ENCODE measurements at regions not wholly inside any gene's neighbourhood (a gene's known extent, or its start where the extent isn't known, plus 50 kb on each side); places are given as distances from the start of the nearest gene placed in this dataset.

DNA sequence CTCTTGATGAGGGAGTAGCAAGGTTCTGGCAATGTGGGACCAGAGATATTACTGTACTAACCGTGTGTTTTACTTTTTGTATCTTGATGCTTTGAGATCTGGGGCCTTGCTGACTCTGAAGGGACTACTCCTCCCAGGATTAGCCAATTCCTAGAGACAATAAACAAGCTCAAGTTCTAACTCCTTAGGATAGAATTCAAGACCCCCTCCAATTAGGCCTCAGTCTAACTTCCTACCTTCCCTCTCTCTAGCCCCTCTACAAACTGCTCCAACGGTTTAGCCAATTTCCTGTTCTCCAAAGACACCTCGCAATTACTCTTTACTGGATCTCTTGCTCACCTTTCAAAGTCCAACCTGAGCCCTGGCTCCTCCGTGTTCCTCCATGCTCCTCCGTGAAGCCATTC, 158.7 kb upstream of the JARID2 start:
- no peak overlapping the region for H3K27ac ChIP-seq
- no peaks in the 10 kb centered on the region for H3K27me3 ChIP-seq
- intact Hi-C loops (cut with DNase I; ENCODE audit: low total_unique reads) (no loop called here), in situ Hi-C loops (cut with MboI; ENCODE audit: low pct_ligation_motif_present in 1 of 4, low pct_unique_long_range_greater_than_20kb in 1 of 4, low sequenced_read_pairs in 3 of 4) (no loop called here)
- TF ChIP-seq POLR2A (IDR thresholded peaks at IDR 0.05): no peak
- no peak for TF ChIP-seq EP300 (IDR thresholded peaks at IDR 0.05; ENCODE audit: low read depth)
- TF ChIP-seq POLR2AphosphoS5 (IDR thresholded peaks at IDR 0.05): no peak
- no peak for TF ChIP-seq CTCF (IDR thresholded peaks at IDR 0.05)
- no peak for DNase-seq
- no peaks in the 10 kb centered on the region for H3K36me3 ChIP-seq
- 81 to 88% methylated on average over 3 to 5 of the region's 5 CpGs for WGBS, 2 donors (ENCODE audit: low coverage in 1 of 2)
- H3K9me3 ChIP-seq: no peaks in the 10 kb centered on the region
- H3K4me1 ChIP-seq: peaks cover 0 to 17% (median 3%) of the 10 kb centered on the region in 4 donors
- H3K4me3 ChIP-seq: no peak overlapping the region

GRCh38 chr6:15088904-15089568, 156.8 kb upstream of the JARID2 start:
- Histone ChIP-seq H3K27ac (no peak overlapping the region), H3K4me3 (no peak overlapping the region), H3K36me3 (no peaks in the 10 kb centered on the region), H3K4me1 (peaks cover 0 to 17% (median 3%) of the 10 kb centered on the region in 4 donors), H3K27me3 (no peaks in the 10 kb centered on the region), H3K9me3 (no peaks in the 10 kb centered on the region)
- no peak for DNase-seq
- intact Hi-C loops (cut with DNase I; ENCODE audit: low total_unique reads): no loop called here
- WGBS, 2 donors (ENCODE audit: low coverage in 1 of 2): 68 to 97% methylated on average over 6 to 7 of the region's 7 CpGs
- in situ Hi-C loops (cut with MboI; ENCODE audit: low pct_ligation_motif_present in 1 of 4, low pct_unique_long_range_greater_than_20kb in 1 of 4, low sequenced_read_pairs in 3 of 4): no loop called here
- TF ChIP-seq POLR2A (IDR thresholded peaks at IDR 0.05) (no peak), EP300 (IDR thresholded peaks at IDR 0.05; ENCODE audit: low read depth) (no peak), POLR2AphosphoS5 (IDR thresholded peaks at IDR 0.05) (no peak), CTCF (IDR thresholded peaks at IDR 0.05) (no peak)

DNA sequence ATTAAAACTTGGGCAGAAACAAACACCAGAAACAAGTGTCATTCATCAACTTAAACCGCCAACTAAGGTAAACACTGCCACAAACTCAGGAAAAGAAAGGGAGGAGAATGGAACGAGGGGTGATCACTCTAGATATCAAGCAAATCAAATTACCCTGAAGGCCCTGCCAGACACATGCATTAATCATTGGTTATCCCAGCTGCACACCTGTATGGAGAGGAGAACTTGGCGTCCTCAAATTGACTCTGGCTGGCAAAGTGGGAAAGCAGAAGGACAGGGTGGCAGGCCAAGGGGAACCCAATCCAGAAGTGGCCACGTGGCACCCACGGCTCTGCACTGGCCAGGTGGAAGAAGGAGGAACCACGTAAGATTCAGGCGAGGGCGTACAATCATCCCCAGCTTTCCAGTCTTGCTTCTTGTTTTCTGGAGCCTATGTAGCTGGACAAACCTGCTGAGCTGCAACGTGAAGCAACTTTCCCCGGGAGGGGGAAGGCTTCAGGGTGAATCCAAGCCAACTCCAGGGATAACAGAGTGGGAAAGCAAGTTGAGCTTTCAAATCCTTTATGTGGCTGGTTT, 156.2 kb upstream of the JARID2 start:
- no peak overlapping the region for H3K4me3 ChIP-seq
- no peaks in the 10 kb centered on the region for H3K27me3 ChIP-seq
- no peak for TF ChIP-seq POLR2AphosphoS5 (IDR thresholded peaks at IDR 0.05)
- TF ChIP-seq CTCF (IDR thresholded peaks at IDR 0.05): no peak
- TF ChIP-seq POLR2A (IDR thresholded peaks at IDR 0.05): no peak
- no peak for TF ChIP-seq EP300 (IDR thresholded peaks at IDR 0.05; ENCODE audit: low read depth)
- peaks cover 0 to 17% (median 3%) of the 10 kb centered on the region in 4 donors for H3K4me1 ChIP-seq
- in situ Hi-C loops (cut with MboI; ENCODE audit: low pct_ligation_motif_present in 1 of 4, low pct_unique_long_range_greater_than_20kb in 1 of 4, low sequenced_read_pairs in 3 of 4): no loop called here
- WGBS, 2 donors (ENCODE audit: low coverage in 1 of 2): 72 to 82% methylated on average over 10 of the region's 10 CpGs
- no peaks in the 10 kb centered on the region for H3K36me3 ChIP-seq
- intact Hi-C loops (cut with DNase I; ENCODE audit: low total_unique reads): no loop called here
- no peak overlapping the region for H3K27ac ChIP-seq
- no peak for DNase-seq
- H3K9me3 ChIP-seq: no peaks in the 10 kb centered on the region

DNA sequence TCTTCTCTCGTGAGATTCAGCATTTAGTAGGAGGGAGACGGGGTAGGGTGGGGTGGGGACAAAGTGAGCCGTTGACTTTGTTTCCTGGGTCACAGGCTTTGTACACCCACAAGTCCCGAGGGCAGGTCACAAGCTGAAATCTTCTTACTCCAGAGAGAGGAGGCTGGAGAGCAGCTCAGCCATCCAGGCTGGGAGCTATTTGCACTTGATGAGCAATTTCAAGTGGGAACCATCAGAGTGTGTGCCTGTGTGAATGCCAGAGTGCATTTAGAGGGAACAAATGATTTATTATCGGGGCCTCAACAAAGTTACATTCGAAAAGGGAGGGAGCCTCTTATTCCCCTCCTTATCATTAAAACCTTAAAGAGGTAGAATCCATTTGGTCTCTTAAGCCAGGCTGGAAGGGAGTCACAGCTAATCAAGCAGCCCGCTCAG, 155.7 kb upstream of the JARID2 start:
- intact Hi-C loops (cut with DNase I; ENCODE audit: low total_unique reads): no loop called here
- H3K4me1 ChIP-seq: peaks cover 0 to 17% (median 3%) of the 10 kb centered on the region in 4 donors
- H3K36me3 ChIP-seq: no peaks in the 10 kb centered on the region
- H3K27ac ChIP-seq: no peak overlapping the region
- no peak for TF ChIP-seq EP300 (IDR thresholded peaks at IDR 0.05; ENCODE audit: low read depth)
- TF ChIP-seq POLR2AphosphoS5 (IDR thresholded peaks at IDR 0.05): no peak
- TF ChIP-seq CTCF (IDR thresholded peaks at IDR 0.05): no peak
- TF ChIP-seq POLR2A (IDR thresholded peaks at IDR 0.05): no peak
- H3K27me3 ChIP-seq: no peaks in the 10 kb centered on the region
- DNase-seq: no peak
- in situ Hi-C loops (cut with MboI; ENCODE audit: low pct_ligation_motif_present in 1 of 4, low pct_unique_long_range_greater_than_20kb in 1 of 4, low sequenced_read_pairs in 3 of 4): no loop called here
- no peak overlapping the region for H3K4me3 ChIP-seq
- no peaks in the 10 kb centered on the region for H3K9me3 ChIP-seq
- WGBS, 2 donors (ENCODE audit: low coverage in 1 of 2): 63 to 64% methylated on average over 2 to 7 of the region's 7 CpGs
